OCI-LY3 (cell line): ENCODE measurements at regions not wholly inside any gene's neighbourhood (a gene's known extent, or its start where the extent isn't known, plus 50 kb on each side); places are given as distances from the start of the nearest gene placed in this dataset.

ENCODE experiments used
- CTCF ChIP-seq: fragments of 200-600, 300-600 bp; sonication (generic); IDR thresholded peaks from 2 replicates; pipeline ENCODE4 v1.5.1; 2014; ENCODE audit warnings: antibody characterized with exemption, low read length, low read depth
- EZH2phosphoT487 ChIP-seq: fragments of 200-600 bp; shearing (Covaris generic); IDR thresholded peaks from 2 replicates; pipeline ENCODE4 v1.6.1; 2018; ENCODE audit warnings: antibody characterized with exemption, mixed run types, low read depth

GRCh38 chr13:73832128-73832588 lies 302.0 kb downstream of the KLF12 start:
- TF ChIP-seq EZH2phosphoT487 (no peak), CTCF (no peak)
